HG03159 (cell line): ENCODE measurements at regions not wholly inside any gene's neighbourhood (a gene's known extent, or its start where the extent isn't known, plus 50 kb on each side); places are given as distances from the start of the nearest gene placed in this dataset.
"Not testable (repeated sequence)": the region's sequence is repeated elsewhere in the genome, so short reads cannot be mapped to it uniquely, and the experiment has no call there.

ENCODE experiments used
- ATAC-seq: cut with Tn5 transposase; IDR thresholded peaks from one replicate; pipeline ENCODE4 v1.9.1; 2021; ENCODE audit warnings: mild to moderate bottlenecking, moderate library complexity; ENCODE audit not compliant: unreplicated experiment

- ATAC-seq = no peak
These were observed 451.3 kb downstream of the LRRC70 start for GRCh38 chr5:63029891-63030290.

- ATAC-seq = peak; percentile 43
These were observed 447.1 kb downstream of the LRRC70 start for GRCh38 chr5:63025679-63026078.

GRCh38 chr5:63022403-63022802, 443.8 kb downstream of the LRRC70 start:
- no peak for ATAC-seq

DNA sequence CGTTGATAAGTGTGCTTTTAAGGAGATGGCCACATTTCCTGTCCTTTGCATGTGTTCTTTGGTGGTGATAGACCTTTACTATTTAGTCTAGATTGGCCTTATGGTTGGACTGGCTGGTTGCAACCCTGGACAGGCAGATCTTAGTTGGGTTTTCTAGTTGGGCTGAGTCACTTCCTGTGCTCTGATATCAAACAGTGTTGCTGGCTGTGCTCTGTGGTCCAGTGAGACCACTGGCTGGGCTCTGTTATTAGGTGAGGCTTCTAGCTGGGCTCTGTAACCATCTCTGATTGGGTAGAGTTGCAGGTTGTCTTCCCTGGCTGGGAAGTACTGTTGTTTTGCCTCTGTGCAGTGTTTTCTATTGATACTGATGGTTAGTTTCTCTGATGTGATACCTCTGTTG, 432.5 kb downstream of the LRRC70 start:
- ATAC-seq = no peak

DNA sequence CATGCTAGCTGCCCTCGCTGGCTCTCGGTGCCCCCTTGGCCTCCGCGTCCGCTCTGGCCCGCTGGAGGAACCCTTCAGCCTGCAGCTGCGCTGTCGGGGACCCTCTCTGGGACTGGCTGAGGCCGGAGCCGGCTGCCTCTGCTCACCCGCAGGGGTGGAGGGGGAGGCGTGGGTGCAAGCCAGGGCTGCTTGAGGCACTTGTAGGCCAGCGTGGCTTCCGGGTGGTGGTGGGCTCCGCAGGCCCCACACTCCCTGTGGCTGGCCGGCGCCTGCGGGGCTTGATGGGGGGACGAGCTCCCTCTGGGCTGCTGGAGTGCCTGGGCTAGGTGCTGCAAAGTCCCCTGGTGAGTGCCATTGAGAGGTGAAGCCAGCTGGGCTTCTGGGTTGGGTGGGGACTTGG, 429.6 kb downstream of the LRRC70 start:
- no peak for ATAC-seq

GRCh38 chr5:62994842-62995241, 416.2 kb downstream of the LRRC70 start:
- not testable (repeated sequence) for ATAC-seq

- ATAC-seq = no peak
These were observed 407.1 kb downstream of the LRRC70 start for GRCh38 chr5:62985749-62986148.

GRCh38 chr5:62982348-62982747, 403.7 kb downstream of the LRRC70 start:
- no peak for ATAC-seq

GRCh38 chr5:62980884-62981283, 402.3 kb downstream of the LRRC70 start:
- ATAC-seq = no peak

GRCh38 chr5:62979472-62979871, 400.9 kb downstream of the LRRC70 start:
- no peak for ATAC-seq

GRCh38 chr5:62977661-62978060, 399.0 kb downstream of the LRRC70 start:
- no peak for ATAC-seq

DNA sequence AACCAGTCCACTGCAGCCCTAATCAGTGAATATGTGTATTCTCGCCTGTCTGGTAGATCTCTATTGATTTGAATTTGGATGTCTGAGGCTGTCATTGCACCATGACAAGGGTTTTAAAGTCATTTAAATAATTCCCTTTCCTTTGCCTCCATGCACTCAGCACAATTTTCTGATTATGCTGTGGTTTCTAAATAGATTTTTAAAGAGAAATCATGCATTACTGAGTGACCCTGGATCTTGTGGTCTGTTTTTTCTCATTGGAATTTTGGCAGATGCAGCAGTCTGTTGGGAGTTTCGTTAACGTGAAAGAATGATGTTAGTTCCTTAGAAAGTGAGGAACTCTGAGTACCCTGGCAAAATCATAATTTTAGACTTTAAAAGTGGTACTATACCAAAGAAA, 396.0 kb downstream of the LRRC70 start:
- ATAC-seq = no peak

DNA sequence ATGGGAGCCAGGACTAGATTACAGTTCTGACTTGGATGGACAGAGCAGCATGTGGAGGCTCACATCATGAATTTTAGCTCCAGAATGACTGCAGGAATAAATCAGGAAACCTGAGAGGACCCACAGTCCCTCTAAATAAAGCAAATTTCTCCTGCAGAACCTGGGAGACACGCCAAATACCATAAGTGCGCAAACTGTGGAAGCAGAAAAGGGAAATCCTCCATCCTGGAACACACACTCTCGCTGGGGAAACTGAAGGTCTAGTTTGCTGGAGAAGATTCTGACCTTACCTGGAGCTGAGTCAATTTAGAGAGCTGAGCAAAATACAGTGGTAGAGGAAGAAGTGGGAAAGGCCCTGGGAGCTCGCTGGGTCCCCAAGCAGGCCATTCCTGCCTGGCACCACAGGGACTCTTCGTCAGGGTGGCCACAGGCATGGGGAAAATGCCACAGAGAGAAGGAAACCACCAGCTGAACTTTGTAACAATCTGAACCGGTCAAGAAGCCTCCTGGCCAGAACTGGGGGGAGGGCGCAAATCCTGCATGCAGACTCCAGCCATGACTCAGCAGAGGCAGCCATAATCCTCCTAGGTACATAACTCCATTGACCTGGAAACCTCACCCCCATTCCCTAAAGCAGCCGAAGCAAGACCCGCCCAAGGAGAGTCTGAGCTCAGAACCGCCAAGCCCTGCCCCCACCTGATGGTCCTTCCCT, 390.9 kb downstream of the LRRC70 start:
- ATAC-seq = no peak

DNA sequence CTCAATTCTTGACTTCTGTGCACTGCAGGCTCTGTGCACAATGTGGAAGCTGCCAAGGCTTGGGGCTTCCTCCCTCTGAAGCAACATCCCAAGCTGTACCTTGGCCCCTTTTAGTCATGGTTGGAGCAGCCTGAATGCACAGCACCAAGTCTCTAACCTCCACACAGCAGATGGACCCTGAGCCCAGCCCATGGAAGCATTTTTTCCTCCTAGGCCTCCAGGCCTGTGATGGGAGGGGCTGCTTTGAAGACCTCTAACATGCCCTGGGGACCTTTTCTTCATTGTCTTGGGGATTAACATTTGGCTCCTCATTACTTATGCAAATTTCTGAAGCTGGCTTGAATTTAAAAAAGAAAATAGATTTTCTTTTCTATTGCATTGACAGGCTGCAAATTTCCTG, 385.8 kb downstream of the LRRC70 start:
- ATAC-seq = no peak

DNA sequence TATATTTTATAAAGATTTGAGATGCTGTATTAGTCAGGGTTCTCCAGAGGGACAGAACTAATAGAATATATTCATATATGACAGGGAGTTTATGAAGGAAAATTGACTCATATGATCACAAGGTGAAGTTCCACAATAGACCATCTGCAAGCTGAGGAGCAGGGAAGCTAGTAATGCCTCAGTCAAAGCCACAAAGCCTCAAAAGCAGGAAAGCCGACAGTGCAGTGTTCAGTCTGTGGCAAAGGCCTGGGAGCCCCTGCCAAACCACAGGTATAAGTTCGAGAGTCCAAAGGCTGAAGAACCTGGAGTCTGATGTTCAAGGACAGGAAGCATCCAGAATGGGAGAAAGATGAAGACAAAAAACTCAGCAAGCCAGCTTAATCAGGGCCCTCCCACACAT, 382.2 kb downstream of the LRRC70 start:
- ATAC-seq = no peak

GRCh38 chr5:62956597-62956996, 378.0 kb downstream of the LRRC70 start:
- ATAC-seq = no peak

DNA sequence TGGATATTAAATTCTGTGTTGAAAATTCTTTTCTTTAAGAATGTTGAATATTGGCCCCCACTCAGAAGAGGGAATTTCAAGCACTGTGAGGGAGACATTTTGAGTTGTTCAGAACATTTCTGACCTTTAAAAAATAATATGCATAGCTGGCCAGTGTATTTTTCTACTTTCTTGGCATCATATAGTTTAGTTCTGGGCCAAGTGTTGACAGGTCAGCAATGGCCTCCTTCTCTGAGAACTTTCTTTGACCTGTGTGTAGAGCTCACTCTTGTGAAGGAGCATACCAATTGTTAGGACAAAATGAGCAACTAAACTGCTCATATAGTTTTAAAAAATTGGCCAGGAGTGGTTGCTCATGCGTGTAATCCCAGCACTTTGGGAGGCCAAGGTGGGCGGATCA, 376.0 kb downstream of the LRRC70 start:
- ATAC-seq = no peak

GRCh38 chr5:62948301-62948700, 369.7 kb downstream of the LRRC70 start:
- no peak for ATAC-seq

DNA sequence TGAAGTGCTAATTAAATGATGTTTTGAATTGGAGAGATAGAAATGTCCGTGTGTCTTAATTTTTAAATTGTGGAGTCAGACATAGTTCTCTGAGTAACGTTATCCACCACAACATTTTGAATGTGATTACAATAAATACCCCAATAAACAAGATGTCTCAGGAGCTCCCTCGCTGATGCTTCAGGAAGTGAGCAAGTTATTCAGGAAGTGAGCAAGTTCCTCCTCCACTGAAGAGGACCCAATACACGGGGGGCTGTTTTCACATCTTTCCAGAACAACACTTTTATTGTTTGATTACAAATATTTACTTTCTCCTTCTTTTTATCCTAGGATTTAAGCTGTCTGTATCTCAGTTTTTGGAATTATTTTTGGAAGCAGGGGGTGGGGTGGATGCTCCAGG, 363.8 kb downstream of the LRRC70 start:
- no peak for ATAC-seq

DNA sequence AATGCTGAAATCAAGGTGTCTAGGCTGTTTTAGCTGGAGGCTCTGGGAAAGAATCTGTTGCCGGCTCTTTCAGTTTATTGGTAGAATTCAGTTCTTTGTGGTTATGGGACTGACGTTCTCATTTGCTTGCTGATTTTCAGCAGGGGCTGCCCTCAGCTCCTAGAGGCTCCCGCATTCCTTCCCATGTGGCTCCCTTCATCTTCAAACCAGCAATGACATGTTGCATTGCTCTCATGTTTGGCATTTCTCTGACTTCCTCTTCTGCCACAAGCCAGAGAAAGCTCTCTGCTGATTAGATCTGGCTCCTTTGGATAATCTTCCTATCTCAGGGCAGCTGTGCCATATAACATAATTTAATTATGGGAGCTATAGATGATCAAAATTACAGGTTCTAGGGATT, 360.3 kb downstream of the LRRC70 start:
- no peak for ATAC-seq

- no peak for ATAC-seq
These were observed 359.3 kb downstream of the LRRC70 start for GRCh38 chr5:62937661-62938558.

- no peak for ATAC-seq
These were observed 357.0 kb downstream of the LRRC70 start for GRCh38 chr5:62935660-62936059.
